ENCODE measurements at regions not wholly inside any gene's neighbourhood (a gene's known extent, or its start where the extent isn't known, plus 50 kb on each side); places are given as distances from the start of the nearest gene placed in this dataset.

DNA sequence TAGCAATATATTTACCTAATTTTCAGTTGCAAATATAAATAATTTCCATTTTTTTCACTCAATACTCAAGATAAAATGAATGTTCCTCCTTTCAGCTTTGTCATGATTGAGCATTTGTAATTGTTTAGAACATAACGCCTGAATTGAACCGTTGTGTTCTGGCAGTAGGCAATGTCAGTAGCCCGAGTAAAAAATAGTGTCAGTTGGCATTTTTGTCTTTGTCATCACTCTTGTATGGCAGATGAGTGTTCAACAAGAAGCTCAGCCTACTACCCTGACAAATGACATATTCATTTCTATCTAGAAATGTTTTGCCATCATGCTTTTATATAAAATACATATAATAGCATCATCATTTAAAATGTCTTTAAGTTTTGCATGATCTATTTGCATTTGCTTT, 691.4 kb upstream of the NCAM2 start:
- no peak for TF ChIP-seq CTCF (IDR thresholded peaks at IDR 0.05; ENCODE audit: low read length)
- TF ChIP-seq EZH2 (optimal IDR thresholded peaks at IDR 0.05; ENCODE audit: low read depth, low read length) = no peak
- TF ChIP-seq EZH2phosphoT487 (IDR thresholded peaks at IDR 0.05; ENCODE audit: low read length) = no peak

All from MM.1S (cell line).